ENCODE measurements at regions not wholly inside any gene's neighbourhood (a gene's known extent, or its start where the extent isn't known, plus 50 kb on each side); places are given as distances from the start of the nearest gene placed in this dataset.

DNA sequence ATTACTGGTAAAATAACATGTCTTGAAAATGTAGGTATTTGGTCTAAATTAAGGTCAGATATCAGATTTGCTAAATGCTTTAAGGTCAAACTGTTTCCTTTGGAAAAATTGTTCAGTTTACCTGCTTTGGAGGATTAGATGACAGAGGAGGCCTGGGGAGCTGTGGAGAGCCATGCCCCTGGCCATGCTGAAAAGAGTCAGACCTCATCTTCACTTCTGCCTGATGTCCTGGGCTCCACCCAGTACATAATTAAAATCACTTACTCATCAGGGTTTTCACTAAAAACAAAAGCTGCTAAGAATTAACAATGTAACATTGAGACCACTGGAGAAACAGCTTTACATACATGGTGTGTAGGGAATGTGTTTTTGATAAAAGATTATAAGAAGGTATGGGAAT lies 60.8 kb upstream of the UNC93A start:
- TF ChIP-seq CTCF (IDR thresholded peaks at IDR 0.05) (no peak), EZH2phosphoT487 (IDR thresholded peaks at IDR 0.05) (no peak)

Data from neural progenitor cell (in vitro differentiated cells).